AG10803 (cell line): ENCODE measurements at regions not wholly inside any gene's neighbourhood (a gene's known extent, or its start where the extent isn't known, plus 50 kb on each side); places are given as distances from the start of the nearest gene placed in this dataset.

Experiments
- DNase-seq: peaks from one replicate; pipeline ENCODE4 v3.0.0; 2010; ENCODE audit warnings: low read depth
- H3K4me3 ChIP-seq: 2 replicates; pipeline ENCODE4 v1.5.1; 2011; ENCODE audit warnings: mild to moderate bottlenecking, low read length, control low read depth
- CTCF ChIP-seq: conservative IDR thresholded peaks from 2 replicates; pipeline ENCODE4 v1.5.1; 2011; ENCODE audit warnings: mild to moderate bottlenecking, low read length, control low read depth, inconsistent platforms

- DNase-seq = no peak
- no peak for TF ChIP-seq CTCF
- no peak overlapping the region for H3K4me3 ChIP-seq
Observed at GRCh38 chr18:39781565-39781964, 2173.5 kb upstream of the PIK3C3 start.

GRCh38 chr18:39780774-39781173 is 2174.3 kb upstream of the PIK3C3 start:
- no peak for TF ChIP-seq CTCF
- no peak for DNase-seq
- H3K4me3 ChIP-seq = no peak overlapping the region

GRCh38 chr18:39779926-39780325 is 2175.1 kb upstream of the PIK3C3 start:
- DNase-seq = no peak

GRCh38 chr18:39776766-39777165 is 2178.3 kb upstream of the PIK3C3 start:
- no peak for DNase-seq
- TF ChIP-seq CTCF = no peak
- H3K4me3 ChIP-seq = no peak overlapping the region

More at GRCh38 chr18:39779926-39780325, 2175.1 kb upstream of the PIK3C3 start:
- H3K4me3 ChIP-seq = no peak overlapping the region
- TF ChIP-seq CTCF = no peak

- no peak overlapping the region for H3K4me3 ChIP-seq
- no peak for DNase-seq
- TF ChIP-seq CTCF = no peak
Observed at GRCh38 chr18:39774957-39775598, 2180.0 kb upstream of the PIK3C3 start.

- TF ChIP-seq CTCF = no peak
- no peak for DNase-seq
- H3K4me3 ChIP-seq = no peak overlapping the region
Observed at GRCh38 chr18:39773646-39774045, 2181.4 kb upstream of the PIK3C3 start.

- DNase-seq = no peak
- TF ChIP-seq CTCF = no peak
- no peak overlapping the region for H3K4me3 ChIP-seq
Observed at GRCh38 chr18:39772155-39772919, 2182.7 kb upstream of the PIK3C3 start.
